GM12873 (cell line): ENCODE measurements at regions not wholly inside any gene's neighbourhood (a gene's known extent, or its start where the extent isn't known, plus 50 kb on each side); places are given as distances from the start of the nearest gene placed in this dataset.

ENCODE experiments used
- TF ChIP-seq, protein P1 (sequence below): IDR thresholded peaks from 2 replicates; pipeline ENCODE4 v1.5.1; 2012; ENCODE audit warnings: low read depth, mild to moderate bottlenecking, moderate library complexity, low read length, control low read depth; ENCODE audit not compliant: insufficient read depth; ENCODE audit errors: missing control alignments

DNA sequence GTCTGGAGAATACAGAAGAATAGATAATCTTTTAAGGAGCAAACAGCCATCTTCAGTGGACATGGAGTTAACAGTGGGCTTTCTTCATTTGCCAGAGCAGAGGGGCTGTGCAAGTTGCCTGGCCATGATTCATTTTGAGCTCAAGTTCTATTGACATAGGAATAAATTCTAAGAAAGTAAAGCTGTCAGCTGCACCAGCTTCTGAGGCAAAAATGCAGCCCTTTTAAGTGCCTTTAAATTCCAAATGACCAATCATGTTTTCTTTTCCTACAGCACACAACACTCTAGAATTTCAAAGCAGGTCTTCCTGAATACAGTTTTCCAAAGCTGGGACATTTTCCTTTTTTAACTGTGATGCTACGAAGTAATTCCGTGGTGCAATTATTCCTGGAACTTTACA is 246.4 kb upstream of the NT5C1B start:
- TF ChIP-seq, protein P1, sequence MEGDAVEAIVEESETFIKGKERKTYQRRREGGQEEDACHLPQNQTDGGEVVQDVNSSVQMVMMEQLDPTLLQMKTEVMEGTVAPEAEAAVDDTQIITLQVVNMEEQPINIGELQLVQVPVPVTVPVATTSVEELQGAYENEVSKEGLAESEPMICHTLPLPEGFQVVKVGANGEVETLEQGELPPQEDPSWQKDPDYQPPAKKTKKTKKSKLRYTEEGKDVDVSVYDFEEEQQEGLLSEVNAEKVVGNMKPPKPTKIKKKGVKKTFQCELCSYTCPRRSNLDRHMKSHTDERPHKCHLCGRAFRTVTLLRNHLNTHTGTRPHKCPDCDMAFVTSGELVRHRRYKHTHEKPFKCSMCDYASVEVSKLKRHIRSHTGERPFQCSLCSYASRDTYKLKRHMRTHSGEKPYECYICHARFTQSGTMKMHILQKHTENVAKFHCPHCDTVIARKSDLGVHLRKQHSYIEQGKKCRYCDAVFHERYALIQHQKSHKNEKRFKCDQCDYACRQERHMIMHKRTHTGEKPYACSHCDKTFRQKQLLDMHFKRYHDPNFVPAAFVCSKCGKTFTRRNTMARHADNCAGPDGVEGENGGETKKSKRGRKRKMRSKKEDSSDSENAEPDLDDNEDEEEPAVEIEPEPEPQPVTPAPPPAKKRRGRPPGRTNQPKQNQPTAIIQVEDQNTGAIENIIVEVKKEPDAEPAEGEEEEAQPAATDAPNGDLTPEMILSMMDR: no peak

DNA sequence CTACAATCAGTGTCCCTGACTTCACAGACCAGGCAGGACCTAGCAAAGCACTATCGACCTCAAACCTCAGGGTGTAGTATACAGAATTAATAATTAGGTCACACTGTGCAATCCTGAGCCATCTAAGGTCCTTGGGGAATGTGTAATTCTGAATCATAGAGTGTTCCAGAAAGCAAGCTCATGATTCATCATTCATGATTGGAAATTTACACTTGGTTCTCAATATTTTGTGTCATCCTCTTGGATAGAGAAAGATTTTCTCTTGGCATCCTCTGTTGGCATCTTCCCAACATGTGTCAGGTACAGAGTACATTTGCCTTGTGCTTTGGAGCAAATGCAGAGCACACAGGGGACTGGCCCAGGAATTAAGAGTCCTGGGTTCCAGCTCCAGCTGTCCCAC is 245.0 kb upstream of the NT5C1B start:
- TF ChIP-seq, protein P1: no peak

DNA sequence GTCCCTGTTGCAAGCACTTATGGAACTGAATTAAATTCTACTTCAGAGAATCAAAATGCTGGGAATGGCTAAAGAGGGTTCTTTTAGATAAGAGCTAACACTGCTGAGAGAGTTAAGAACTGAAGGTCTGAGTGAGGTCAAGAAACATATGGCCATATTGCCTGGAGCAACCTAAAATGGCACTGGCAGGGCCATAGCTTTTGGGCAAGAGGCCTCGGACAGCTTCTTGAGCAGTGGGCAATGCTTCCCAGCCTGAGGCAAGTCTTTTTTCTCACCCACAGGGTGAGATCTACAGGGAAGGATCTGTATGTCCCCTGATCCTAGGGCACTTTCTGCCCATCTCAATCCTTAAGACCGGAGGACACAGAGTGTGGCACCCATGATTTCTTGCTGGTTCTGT is 244.6 kb upstream of the NT5C1B start:
- TF ChIP-seq, protein P1: no peak

DNA sequence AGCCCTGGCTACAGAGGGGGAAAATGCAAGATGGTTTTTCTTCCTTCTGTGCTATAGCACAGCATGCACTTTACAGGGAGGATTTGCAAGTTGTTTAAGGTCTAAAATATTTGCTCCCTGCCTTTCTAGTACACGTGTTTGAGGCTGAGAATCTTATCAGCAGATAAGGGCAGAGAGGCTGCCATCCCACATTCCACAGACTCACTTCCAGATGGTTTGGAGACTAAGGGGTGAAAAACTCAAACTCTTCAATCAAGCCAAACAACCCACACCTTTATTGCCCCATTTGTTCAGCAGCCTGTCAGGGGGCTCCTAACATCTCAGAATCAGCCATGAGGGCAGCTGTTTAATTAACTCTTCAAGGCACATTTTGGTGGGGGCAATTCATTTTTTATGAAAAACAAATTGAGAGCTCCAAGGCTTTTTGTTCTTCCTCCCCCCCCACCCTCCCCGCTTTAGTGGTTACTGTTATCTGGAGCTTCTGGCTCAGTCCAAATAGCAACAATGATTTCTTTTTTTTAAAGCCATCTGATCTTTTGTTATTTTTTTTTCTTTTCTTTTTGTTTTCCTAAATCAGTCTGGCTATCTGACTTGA is 242.6 kb upstream of the NT5C1B start:
- TF ChIP-seq, protein P1: no peak

DNA sequence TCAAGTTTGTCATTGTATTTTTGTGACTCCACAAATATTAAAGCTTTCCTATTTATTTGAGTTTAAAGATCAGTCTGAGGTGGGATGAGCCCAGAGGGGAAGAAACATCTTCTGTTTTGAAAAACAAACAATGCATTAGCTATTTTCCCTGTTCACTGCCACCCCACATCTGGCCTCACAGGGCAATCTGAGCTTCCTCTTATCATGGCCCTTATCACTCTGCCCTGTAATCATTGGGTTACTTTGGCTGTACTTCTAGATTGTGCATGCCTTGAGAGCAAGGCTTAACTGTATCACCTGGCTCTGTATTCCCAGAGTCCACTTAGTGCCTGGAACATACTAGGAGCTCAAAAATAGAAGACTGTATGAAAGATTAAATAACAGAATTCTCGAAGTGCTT is 241.6 kb upstream of the NT5C1B start:
- TF ChIP-seq, protein P1: no peak

DNA sequence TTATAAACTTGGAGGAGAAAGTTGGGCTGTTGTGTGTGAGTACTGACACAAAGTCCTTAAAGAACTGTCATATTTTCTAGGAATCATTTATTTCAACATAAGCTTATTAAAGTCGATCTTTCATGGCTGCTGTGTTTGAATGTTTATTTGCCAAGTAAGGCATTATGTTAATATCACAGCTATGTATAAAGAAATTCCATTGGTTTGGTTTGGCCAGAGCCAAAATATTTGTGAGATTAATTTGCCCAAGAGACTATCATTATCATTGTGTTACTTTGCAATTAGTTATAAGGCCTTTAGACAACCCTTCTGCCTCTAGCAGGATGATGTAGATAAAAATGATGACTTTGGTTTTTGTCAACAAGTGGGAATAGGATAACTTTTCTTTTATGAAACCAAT is 240.6 kb upstream of the NT5C1B start:
- TF ChIP-seq, protein P1: no peak

DNA sequence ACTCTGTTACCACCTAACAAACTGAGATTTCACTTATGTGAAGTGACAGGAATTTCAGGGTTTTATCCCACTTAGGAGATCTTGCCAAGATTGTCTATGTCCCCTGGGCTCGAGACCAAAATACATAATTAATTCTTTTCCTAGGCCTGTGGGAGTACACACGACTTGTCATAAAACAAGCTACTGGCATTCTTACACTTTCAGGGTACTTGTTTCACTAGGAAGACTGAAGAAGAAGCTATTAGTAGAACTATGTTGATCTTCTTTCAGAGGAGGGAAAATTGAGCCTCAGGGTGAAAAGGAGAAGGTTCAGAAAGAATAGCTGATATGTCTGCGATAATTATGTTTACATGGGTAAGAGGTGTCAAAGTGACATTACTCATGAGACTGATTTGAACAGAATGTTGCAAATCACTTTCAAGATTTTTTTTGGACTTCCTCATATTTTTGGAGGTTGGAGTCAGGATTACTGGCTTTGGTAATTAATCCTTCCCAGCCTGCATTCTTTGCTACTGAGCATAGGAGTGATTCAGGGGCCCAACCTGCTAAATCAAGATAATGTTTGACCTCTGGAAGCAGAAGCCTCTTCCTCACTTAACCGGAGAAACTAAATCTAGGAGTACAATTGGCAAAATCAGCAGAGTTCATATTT is 240.0 kb upstream of the NT5C1B start:
- TF ChIP-seq, protein P1: no peak

DNA sequence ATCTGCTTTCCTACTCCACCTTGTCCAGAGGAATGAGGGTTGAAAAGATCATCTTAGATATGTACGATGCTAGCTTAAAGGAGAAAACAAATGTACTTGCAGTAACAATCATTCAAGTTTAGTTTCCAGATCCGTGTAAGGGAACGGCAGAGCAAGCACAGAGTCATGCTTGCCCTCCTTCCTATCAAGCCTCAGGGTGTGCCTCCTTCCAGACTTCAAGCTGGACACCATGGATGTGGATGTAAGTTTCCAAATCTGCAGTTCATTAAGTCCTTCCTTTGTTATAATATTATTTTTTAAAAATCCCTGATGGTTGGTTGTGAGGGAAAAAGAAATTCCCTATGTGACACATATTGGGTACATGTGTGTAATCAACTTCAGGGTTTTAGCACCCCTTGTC is 238.9 kb upstream of the NT5C1B start:
- TF ChIP-seq, protein P1: no peak
